ENCODE measurements at regions not wholly inside any gene's neighbourhood (a gene's known extent, or its start where the extent isn't known, plus 50 kb on each side); places are given as distances from the start of the nearest gene placed in this dataset.

DNA sequence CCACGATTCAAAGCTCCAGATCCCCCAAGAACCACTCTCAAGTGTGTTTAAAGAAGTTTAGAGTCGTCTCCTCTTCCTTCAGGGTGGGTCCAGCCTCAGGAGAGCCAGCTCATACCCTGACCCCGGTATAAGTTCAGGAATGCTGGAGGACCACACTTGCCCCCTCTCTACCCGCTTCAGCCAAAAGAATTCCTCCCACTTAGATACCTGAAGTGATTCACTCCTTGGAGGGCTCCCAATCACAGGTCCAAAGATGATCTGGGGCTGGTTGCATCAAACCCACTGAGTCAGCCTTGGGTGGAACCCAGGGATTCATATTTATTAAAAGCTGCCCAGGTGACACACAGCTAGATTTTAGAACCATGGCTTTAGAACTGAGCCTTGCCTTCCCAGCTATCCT lies 133.5 kb upstream of the PARP11 start:
- Histone ChIP-seq H3K4me3 (ENCODE audit: insufficient read depth, low read length) (no peak overlapping the region), H3K4me1 (ENCODE audit: insufficient read depth, low read length) (no peaks in the 10 kb centered on the region), H2AFZ (ENCODE audit: low read length) (no peak overlapping the region), H3K79me2 (ENCODE audit: insufficient read depth, low read length) (no peaks in the 10 kb centered on the region), H3K9me3 (ENCODE audit: low read depth, low read length) (no peaks in the 10 kb centered on the region), H3K27ac (ENCODE audit: low read depth, low read length) (no peak overlapping the region), H3K36me3 (ENCODE audit: insufficient read depth, low read length) (no peaks in the 10 kb centered on the region), H3K4me2 (ENCODE audit: insufficient read depth, low read length) (no peak overlapping the region), H3K27me3 (ENCODE audit: insufficient read depth, low read length) (no peaks in the 10 kb centered on the region), H4K20me1 (ENCODE audit: insufficient read depth, low read length) (no peaks in the 10 kb centered on the region)
- no peak for DNase-seq (ENCODE audit: insufficient read length, low spot score, missing footprints)
- TF ChIP-seq, protein P1, sequence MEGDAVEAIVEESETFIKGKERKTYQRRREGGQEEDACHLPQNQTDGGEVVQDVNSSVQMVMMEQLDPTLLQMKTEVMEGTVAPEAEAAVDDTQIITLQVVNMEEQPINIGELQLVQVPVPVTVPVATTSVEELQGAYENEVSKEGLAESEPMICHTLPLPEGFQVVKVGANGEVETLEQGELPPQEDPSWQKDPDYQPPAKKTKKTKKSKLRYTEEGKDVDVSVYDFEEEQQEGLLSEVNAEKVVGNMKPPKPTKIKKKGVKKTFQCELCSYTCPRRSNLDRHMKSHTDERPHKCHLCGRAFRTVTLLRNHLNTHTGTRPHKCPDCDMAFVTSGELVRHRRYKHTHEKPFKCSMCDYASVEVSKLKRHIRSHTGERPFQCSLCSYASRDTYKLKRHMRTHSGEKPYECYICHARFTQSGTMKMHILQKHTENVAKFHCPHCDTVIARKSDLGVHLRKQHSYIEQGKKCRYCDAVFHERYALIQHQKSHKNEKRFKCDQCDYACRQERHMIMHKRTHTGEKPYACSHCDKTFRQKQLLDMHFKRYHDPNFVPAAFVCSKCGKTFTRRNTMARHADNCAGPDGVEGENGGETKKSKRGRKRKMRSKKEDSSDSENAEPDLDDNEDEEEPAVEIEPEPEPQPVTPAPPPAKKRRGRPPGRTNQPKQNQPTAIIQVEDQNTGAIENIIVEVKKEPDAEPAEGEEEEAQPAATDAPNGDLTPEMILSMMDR (IDR thresholded peaks at IDR 0.05; ENCODE audit: extremely low read depth, low read depth, low read length), result no peak

DNA sequence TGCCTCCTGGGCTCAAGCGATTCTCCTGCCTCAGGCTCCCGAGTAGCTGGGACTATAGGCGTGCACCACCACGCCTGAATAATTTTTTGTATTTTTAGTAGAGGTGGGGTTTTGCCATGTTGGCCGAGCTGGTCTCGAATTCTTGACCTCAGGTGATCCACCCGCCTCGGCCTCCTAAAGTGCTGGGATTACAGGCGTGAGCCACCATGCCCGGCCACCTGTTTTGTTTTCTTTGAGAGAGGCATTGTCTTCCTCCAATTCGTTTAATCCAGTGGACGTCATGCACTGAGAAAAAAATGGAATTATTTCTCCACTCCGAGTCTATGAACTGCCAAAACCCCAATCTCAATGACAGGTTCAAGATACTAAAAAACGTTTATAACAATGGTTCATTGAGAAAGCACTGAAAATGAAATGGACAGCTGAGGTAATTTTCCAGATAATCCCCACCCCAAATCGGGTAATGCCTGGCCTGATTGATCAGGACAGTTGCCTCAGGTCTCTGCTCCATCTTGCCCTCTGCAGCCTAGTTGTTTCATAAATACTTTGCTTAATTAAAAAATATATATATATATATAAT lies 132.7 kb upstream of the PARP11 start:
- Histone ChIP-seq H3K4me1 (ENCODE audit: insufficient read depth, low read length) (no peaks in the 10 kb centered on the region), H4K20me1 (ENCODE audit: insufficient read depth, low read length) (no peaks in the 10 kb centered on the region), H3K27ac (ENCODE audit: low read depth, low read length) (no peak overlapping the region), H3K79me2 (ENCODE audit: insufficient read depth, low read length) (no peaks in the 10 kb centered on the region), H2AFZ (ENCODE audit: low read length) (no peak overlapping the region), H3K4me3 (ENCODE audit: insufficient read depth, low read length) (no peak overlapping the region), H3K9me3 (ENCODE audit: low read depth, low read length) (no peaks in the 10 kb centered on the region), H3K36me3 (ENCODE audit: insufficient read depth, low read length) (no peaks in the 10 kb centered on the region), H3K4me2 (ENCODE audit: insufficient read depth, low read length) (no peak overlapping the region), H3K27me3 (ENCODE audit: insufficient read depth, low read length) (no peaks in the 10 kb centered on the region)
- no peak for DNase-seq (ENCODE audit: insufficient read length, low spot score, missing footprints)
- TF ChIP-seq, protein P1 (IDR thresholded peaks at IDR 0.05; ENCODE audit: extremely low read depth, low read depth, low read length), result no peak

DNA sequence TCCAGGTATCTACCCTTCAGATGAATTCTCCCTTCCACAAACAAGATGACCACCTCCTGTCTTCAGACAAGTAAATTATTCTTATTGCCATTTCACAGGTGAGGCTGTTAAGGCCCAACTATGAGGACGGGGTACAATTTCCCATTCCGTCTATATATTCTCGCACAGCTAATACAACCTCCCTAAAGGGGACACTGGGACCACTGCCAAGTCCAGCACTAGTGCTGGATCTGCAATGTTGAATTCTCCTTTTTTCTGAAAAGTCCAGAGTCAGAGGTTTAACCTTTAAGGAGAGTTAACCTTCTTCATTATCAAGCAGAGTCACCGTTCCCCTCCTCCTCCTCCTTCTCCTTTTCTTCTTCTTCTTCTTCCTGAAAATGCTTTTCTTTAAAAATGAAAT lies 130.4 kb upstream of the PARP11 start:
- H3K4me2 ChIP-seq (ENCODE audit: insufficient read depth, low read length), result no peak overlapping the region
- no peaks in the 10 kb centered on the region for H3K36me3 ChIP-seq (ENCODE audit: insufficient read depth, low read length)
- H3K9me3 ChIP-seq (ENCODE audit: low read depth, low read length), result no peaks in the 10 kb centered on the region
- H3K27ac ChIP-seq (ENCODE audit: low read depth, low read length), result no peak overlapping the region
- H3K4me3 ChIP-seq (ENCODE audit: insufficient read depth, low read length), result no peak overlapping the region
- no peaks in the 10 kb centered on the region for H3K27me3 ChIP-seq (ENCODE audit: insufficient read depth, low read length)
- no peaks in the 10 kb centered on the region for H3K4me1 ChIP-seq (ENCODE audit: insufficient read depth, low read length)
- DNase-seq (ENCODE audit: insufficient read length, low spot score, missing footprints), result no peak
- no peaks in the 10 kb centered on the region for H4K20me1 ChIP-seq (ENCODE audit: insufficient read depth, low read length)
- TF ChIP-seq, protein P1 (IDR thresholded peaks at IDR 0.05; ENCODE audit: extremely low read depth, low read depth, low read length), result no peak
- no peaks in the 10 kb centered on the region for H3K79me2 ChIP-seq (ENCODE audit: insufficient read depth, low read length)
- no peak overlapping the region for H2AFZ ChIP-seq (ENCODE audit: low read length)

DNA sequence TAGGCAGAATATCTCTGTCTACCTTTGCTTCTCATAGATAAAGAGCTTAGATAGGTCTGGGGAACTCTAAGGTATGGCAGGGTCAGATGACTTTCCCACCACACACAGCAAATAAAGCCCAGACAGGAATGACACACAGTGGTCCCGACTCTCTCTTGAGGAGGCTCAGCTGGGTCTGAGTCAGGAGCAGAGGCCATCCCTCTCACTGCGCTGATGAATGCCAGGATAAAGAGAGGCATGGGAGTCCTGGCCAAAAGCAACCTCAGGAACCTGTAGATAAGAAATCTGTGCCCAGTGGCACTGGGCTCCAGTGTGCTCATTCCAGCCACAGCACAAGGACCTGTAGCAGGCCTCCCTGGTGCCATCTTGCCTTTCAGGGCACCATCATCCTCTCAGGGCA lies 129.4 kb upstream of the PARP11 start:
- TF ChIP-seq, protein P1 (IDR thresholded peaks at IDR 0.05; ENCODE audit: extremely low read depth, low read depth, low read length), result no peak
- DNase-seq (ENCODE audit: insufficient read length, low spot score, missing footprints), result no peak

More for the DNA sequence above, 129.4 kb upstream of the PARP11 start:
- Histone ChIP-seq H3K4me3 (ENCODE audit: insufficient read depth, low read length) (no peak overlapping the region), H3K79me2 (ENCODE audit: insufficient read depth, low read length) (no peaks in the 10 kb centered on the region), H4K20me1 (ENCODE audit: insufficient read depth, low read length) (no peaks in the 10 kb centered on the region), H3K36me3 (ENCODE audit: insufficient read depth, low read length) (no peaks in the 10 kb centered on the region), H3K27me3 (ENCODE audit: insufficient read depth, low read length) (no peaks in the 10 kb centered on the region), H3K27ac (ENCODE audit: low read depth, low read length) (no peak overlapping the region), H3K4me2 (ENCODE audit: insufficient read depth, low read length) (no peak overlapping the region), H2AFZ (ENCODE audit: low read length) (no peak overlapping the region), H3K4me1 (ENCODE audit: insufficient read depth, low read length) (no peaks in the 10 kb centered on the region), H3K9me3 (ENCODE audit: low read depth, low read length) (no peaks in the 10 kb centered on the region)

Data from osteoblast (primary cell).